ENCODE measurements at regions not wholly inside any gene's neighbourhood (a gene's known extent, or its start where the extent isn't known, plus 50 kb on each side); places are given as distances from the start of the nearest gene placed in this dataset.

DNA sequence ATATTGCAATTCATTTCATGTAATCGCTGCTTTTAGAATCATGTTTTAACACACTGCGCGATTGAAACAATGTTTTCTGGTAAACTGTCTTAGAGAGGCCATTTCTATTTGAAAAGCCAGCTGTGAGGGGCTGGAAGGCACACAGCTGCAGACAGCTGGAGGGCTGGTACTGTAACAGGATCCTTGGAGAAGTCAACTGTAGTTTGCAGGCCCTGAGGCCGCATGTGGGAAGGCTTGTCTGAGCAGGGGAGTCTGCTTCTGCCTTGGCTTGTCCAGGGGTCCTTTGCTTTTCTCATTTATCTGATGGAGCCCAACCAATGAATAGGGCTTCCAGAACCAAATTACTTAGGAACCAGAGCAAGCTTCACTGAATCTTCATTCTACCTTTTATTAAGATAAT is 313.5 kb downstream of the BLID start:
- no peak overlapping the region for H3K4me3 Mint-ChIP-seq (ENCODE audit: unreplicated experiment)
- H3K9me3 Mint-ChIP-seq (ENCODE audit: unreplicated experiment): peaks cover 2% of the 10 kb centered on the region
- TF ChIP-seq, protein P1, sequence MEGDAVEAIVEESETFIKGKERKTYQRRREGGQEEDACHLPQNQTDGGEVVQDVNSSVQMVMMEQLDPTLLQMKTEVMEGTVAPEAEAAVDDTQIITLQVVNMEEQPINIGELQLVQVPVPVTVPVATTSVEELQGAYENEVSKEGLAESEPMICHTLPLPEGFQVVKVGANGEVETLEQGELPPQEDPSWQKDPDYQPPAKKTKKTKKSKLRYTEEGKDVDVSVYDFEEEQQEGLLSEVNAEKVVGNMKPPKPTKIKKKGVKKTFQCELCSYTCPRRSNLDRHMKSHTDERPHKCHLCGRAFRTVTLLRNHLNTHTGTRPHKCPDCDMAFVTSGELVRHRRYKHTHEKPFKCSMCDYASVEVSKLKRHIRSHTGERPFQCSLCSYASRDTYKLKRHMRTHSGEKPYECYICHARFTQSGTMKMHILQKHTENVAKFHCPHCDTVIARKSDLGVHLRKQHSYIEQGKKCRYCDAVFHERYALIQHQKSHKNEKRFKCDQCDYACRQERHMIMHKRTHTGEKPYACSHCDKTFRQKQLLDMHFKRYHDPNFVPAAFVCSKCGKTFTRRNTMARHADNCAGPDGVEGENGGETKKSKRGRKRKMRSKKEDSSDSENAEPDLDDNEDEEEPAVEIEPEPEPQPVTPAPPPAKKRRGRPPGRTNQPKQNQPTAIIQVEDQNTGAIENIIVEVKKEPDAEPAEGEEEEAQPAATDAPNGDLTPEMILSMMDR (IDR thresholded peaks at IDR 0.05; ENCODE audit: partially characterized antibody, unreplicated experiment): no peak
- no peak for DNase-seq
- peaks cover 2% of the 10 kb centered on the region for H3K27me3 Mint-ChIP-seq (ENCODE audit: unreplicated experiment)
- no peaks in the 10 kb centered on the region for H3K36me3 Mint-ChIP-seq (ENCODE audit: unreplicated experiment)
- no peak overlapping the region for H3K27ac Mint-ChIP-seq (ENCODE audit: unreplicated experiment)
- H3K4me1 Mint-ChIP-seq (ENCODE audit: low read depth, unreplicated experiment): no peaks in the 10 kb centered on the region

DNA sequence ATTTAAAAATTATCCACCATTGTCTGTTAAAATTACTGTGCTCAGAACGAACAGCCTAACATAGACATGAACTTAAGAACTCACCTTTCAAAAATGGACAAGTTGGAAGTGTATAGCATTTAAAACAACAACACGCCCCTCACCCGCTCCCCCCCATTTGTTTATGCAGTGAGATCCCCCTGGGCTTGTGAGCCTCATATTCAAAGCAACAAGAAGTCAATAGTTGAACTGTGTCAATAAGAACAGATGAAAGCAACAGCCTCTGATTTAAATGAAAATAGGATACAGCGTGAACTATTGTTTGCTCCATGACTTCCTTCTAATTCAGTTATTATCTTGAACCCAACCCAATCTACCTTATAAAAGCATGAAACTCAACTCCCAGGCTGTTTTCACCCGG is 314.2 kb downstream of the BLID start:
- no peaks in the 10 kb centered on the region for H3K4me1 Mint-ChIP-seq (ENCODE audit: low read depth, unreplicated experiment)
- DNase-seq: no peak
- no peak overlapping the region for H3K27ac Mint-ChIP-seq (ENCODE audit: unreplicated experiment)
- peaks cover 2% of the 10 kb centered on the region for H3K9me3 Mint-ChIP-seq (ENCODE audit: unreplicated experiment)
- peaks cover 2% of the 10 kb centered on the region for H3K27me3 Mint-ChIP-seq (ENCODE audit: unreplicated experiment)
- no peaks in the 10 kb centered on the region for H3K36me3 Mint-ChIP-seq (ENCODE audit: unreplicated experiment)
- no peak overlapping the region for H3K4me3 Mint-ChIP-seq (ENCODE audit: unreplicated experiment)
- TF ChIP-seq, protein P1 (IDR thresholded peaks at IDR 0.05; ENCODE audit: partially characterized antibody, unreplicated experiment): no peak

DNA sequence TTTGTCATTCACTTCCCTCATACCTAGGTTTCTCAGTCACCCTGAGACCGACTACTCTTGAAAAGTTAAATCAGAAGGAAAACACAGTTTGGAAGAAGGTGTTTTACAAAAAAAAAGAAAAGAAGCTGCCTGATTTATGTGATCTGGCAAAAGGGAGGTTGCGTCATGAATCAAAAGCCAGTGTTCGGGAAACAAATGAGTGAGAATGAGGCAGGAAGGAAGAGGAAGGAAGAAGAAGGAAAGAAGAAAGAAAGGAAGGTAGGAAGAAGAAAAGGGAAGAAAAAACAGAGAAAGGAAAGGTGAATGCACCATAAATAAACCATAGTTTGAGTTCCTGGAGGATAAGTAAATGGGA is 314.6 kb downstream of the BLID start:
- Mint-ChIP-seq H3K9me3 (ENCODE audit: unreplicated experiment) (peaks cover 2% of the 10 kb centered on the region), H3K27me3 (ENCODE audit: unreplicated experiment) (peaks cover 2% of the 10 kb centered on the region), H3K4me3 (ENCODE audit: unreplicated experiment) (no peak overlapping the region), H3K4me1 (ENCODE audit: low read depth, unreplicated experiment) (no peaks in the 10 kb centered on the region), H3K27ac (ENCODE audit: unreplicated experiment) (no peak overlapping the region), H3K36me3 (ENCODE audit: unreplicated experiment) (no peaks in the 10 kb centered on the region)
- DNase-seq: no peak
- TF ChIP-seq, protein P1 (IDR thresholded peaks at IDR 0.05; ENCODE audit: partially characterized antibody, unreplicated experiment): no peak

DNA sequence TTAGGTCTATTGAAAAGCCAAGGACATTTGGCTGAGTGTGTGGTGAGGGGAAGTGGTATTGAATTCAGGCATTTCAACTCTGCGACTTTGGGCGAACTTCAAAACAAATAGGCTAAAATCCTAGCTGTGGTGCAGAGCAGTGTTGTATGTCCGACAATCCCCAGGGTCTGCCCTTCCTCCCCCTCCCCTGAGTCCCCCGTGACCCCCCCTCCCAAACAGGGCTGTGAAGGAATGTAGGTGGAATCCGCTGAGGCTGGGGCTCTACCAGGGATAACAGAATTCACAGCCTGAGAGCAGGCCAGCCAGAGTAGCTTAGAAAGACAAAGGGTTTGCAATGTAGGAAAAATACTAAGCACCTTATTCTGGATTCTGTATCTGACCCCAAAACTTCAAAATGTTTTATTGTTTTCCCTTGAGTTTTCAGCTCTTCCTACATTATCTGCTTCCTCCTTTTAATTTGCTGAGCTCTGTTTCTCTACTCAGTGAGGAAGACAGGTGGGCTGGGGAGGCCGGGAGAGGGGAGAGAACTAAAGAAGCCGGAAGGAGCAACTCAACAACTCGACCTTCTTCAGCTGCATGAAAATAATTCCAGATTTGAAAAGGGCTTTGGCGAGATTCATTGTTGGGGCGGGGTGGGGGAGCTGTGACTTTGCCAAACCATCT is 315.2 kb downstream of the BLID start:
- no peaks in the 10 kb centered on the region for H3K4me1 Mint-ChIP-seq (ENCODE audit: low read depth, unreplicated experiment)
- no peak overlapping the region for H3K4me3 Mint-ChIP-seq (ENCODE audit: unreplicated experiment)
- no peak for DNase-seq
- H3K27ac Mint-ChIP-seq (ENCODE audit: unreplicated experiment): no peak overlapping the region
- TF ChIP-seq, protein P1 (IDR thresholded peaks at IDR 0.05; ENCODE audit: partially characterized antibody, unreplicated experiment): no peak
- no peaks in the 10 kb centered on the region for H3K36me3 Mint-ChIP-seq (ENCODE audit: unreplicated experiment)
- peaks cover 2% of the 10 kb centered on the region for H3K27me3 Mint-ChIP-seq (ENCODE audit: unreplicated experiment)
- peaks cover 2% of the 10 kb centered on the region for H3K9me3 Mint-ChIP-seq (ENCODE audit: unreplicated experiment)

DNA sequence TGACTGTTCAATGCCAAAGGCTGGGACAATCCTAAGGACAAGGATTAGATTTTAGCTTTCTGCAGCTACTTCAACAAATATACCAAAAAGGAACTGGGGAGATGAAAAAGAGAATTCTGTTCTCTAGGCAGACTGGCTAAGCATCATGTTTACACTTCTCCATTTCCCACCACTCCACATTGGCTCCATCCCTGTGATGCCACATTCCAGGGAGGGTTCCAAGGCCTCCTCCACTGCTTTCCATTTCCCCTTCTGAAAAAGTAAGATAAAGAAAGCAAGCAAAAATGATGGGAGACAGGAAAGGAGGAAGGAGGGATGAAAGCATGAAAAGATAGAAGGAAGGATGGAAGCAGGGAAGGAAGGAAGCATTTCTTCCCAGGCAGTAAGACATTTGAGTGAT is 315.8 kb downstream of the BLID start:
- no peaks in the 10 kb centered on the region for H3K36me3 Mint-ChIP-seq (ENCODE audit: unreplicated experiment)
- DNase-seq: no peak
- H3K4me3 Mint-ChIP-seq (ENCODE audit: unreplicated experiment): no peak overlapping the region
- no peaks in the 10 kb centered on the region for H3K4me1 Mint-ChIP-seq (ENCODE audit: low read depth, unreplicated experiment)
- TF ChIP-seq, protein P1 (IDR thresholded peaks at IDR 0.05; ENCODE audit: partially characterized antibody, unreplicated experiment): no peak
- peaks cover 2% of the 10 kb centered on the region for H3K9me3 Mint-ChIP-seq (ENCODE audit: unreplicated experiment)
- H3K27me3 Mint-ChIP-seq (ENCODE audit: unreplicated experiment): peaks cover 2% of the 10 kb centered on the region
- no peak overlapping the region for H3K27ac Mint-ChIP-seq (ENCODE audit: unreplicated experiment)
